Smooth muscle cell (in vitro differentiated cells): ENCODE measurements at regions not wholly inside any gene's neighbourhood (a gene's known extent, or its start where the extent isn't known, plus 50 kb on each side); places are given as distances from the start of the nearest gene placed in this dataset.

Source experiments
- DNase-seq: peaks from one replicate; lab custom pipeline; 2025; ENCODE audit not compliant: unreplicated experiment; lab: John Stamatoyannopoulos, UW
- H2AFZ ChIP-seq: fragments of 200-600 bp; sonication (generic); 2 replicates; pipeline ENCODE4 v1.6.0; 2016; ENCODE audit warnings: antibody characterized with exemption, low read depth, mild to moderate bottlenecking
- H3F3A ChIP-seq: fragments of 200-600 bp; sonication (generic); 2 replicates; pipeline ENCODE4 v1.6.0; 2017; ENCODE audit warnings: antibody characterized with exemption, low read depth
- H3K27ac ChIP-seq: fragments of 200-600 bp; sonication (generic); 2 replicates; pipeline ENCODE4 v1.5.1; 2016; ENCODE audit warnings: low read depth, mild to moderate bottlenecking
- H3K27me3 ChIP-seq: fragments of 200-600 bp; sonication (generic); 2 replicates; pipeline ENCODE4 v1.6.1; 2016; ENCODE audit warnings: low read depth, mild to moderate bottlenecking
- H3K36me3 ChIP-seq: fragments of 200-600 bp; sonication (generic); 2 replicates; pipeline ENCODE4 v1.5.1; 2016; ENCODE audit warnings: low read depth
- H3K4me1 ChIP-seq: fragments of 200-600 bp; sonication (generic); 2 replicates; pipeline ENCODE4 v1.5.1; 2016; ENCODE audit warnings: low read depth
- H3K4me2 ChIP-seq: fragments of 200-600 bp; sonication (generic); 2 replicates; pipeline ENCODE4 v1.6.0; 2016; ENCODE audit warnings: mild to moderate bottlenecking
- H3K4me3 ChIP-seq: fragments of 200-600 bp; sonication (generic); 2 replicates; pipeline ENCODE4 v1.5.1; 2016; ENCODE audit warnings: mild to moderate bottlenecking
- H3K79me2 ChIP-seq: fragments of 200-600 bp; sonication (generic); 2 replicates; pipeline ENCODE4 v1.6.0; 2016; ENCODE audit warnings: low read depth, mild to moderate bottlenecking
- H3K9ac ChIP-seq: fragments of 200-600 bp; sonication (generic); 2 replicates; pipeline ENCODE4 v1.6.0; 2016; ENCODE audit warnings: low read depth
- H3K9me3 ChIP-seq: fragments of 200-600 bp; sonication (generic); replicated peaks from 2 replicates; pipeline ENCODE4 v1.5.1; 2016; ENCODE audit warnings: low read depth
- H4K20me1 ChIP-seq: fragments of 200-600 bp; sonication (generic); 2 replicates; pipeline ENCODE4 v1.6.0; 2016; ENCODE audit warnings: low read depth
- WGBS: methylation state at CpG from one replicate; pipeline ENCODE4 v1.1.7; 2016; ENCODE audit warnings: low lambda C conversion rate; 5-methylcytosine and 5-hydroxymethylcytosine counted together
- TF ChIP-seq, protein P1 (sequence below): fragments of 200-600 bp; sonication (generic); IDR thresholded peaks from 2 replicates; pipeline ENCODE4 v1.5.1; 2017; ENCODE audit warnings: borderline replicate concordance, mild to moderate bottlenecking, antibody characterized with exemption; ENCODE audit not compliant: insufficient read depth, poor library complexity, severe bottlenecking

DNA sequence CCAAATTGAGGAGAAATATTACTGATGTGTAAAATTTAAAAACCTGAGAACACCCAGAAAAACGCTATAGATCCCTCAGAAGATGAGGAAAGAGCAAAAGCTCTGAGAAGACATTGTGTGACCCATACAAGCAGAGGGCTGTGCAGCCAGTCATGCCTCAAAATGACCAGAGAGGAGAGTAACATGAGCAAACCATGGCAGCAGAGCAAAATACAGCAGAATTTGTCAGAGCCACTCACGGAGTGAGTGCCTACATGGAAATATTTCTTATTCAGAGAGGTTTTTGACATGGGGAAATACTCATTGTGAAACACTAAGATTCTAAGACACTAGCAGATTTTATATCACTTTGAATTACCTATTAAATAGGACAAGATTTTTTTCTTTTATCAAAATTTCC, 96.8 kb upstream of the DNAJC10 start:
- TF ChIP-seq, protein P1, sequence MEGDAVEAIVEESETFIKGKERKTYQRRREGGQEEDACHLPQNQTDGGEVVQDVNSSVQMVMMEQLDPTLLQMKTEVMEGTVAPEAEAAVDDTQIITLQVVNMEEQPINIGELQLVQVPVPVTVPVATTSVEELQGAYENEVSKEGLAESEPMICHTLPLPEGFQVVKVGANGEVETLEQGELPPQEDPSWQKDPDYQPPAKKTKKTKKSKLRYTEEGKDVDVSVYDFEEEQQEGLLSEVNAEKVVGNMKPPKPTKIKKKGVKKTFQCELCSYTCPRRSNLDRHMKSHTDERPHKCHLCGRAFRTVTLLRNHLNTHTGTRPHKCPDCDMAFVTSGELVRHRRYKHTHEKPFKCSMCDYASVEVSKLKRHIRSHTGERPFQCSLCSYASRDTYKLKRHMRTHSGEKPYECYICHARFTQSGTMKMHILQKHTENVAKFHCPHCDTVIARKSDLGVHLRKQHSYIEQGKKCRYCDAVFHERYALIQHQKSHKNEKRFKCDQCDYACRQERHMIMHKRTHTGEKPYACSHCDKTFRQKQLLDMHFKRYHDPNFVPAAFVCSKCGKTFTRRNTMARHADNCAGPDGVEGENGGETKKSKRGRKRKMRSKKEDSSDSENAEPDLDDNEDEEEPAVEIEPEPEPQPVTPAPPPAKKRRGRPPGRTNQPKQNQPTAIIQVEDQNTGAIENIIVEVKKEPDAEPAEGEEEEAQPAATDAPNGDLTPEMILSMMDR, result no peak
- H3K4me2 ChIP-seq, result peak overlapping the region; percentile 60
- H3F3A ChIP-seq, result no peaks in the 10 kb centered on the region
- no peak for DNase-seq
- peak overlapping the region; percentile 37 for H3K27ac ChIP-seq
- H3K79me2 ChIP-seq, result no peaks in the 10 kb centered on the region
- no peak overlapping the region for H3K4me3 ChIP-seq
- no peaks in the 10 kb centered on the region for H3K36me3 ChIP-seq
- no peaks in the 10 kb centered on the region for H3K9me3 ChIP-seq
- H2AFZ ChIP-seq, result no peak overlapping the region
- no peaks in the 10 kb centered on the region for H3K27me3 ChIP-seq
- H4K20me1 ChIP-seq, result no peaks in the 10 kb centered on the region
- peaks cover 5% of the 10 kb centered on the region for H3K4me1 ChIP-seq
- WGBS, result 82% methylated on average over 2 of the region's 2 CpGs
- H3K9ac ChIP-seq, result no peak overlapping the region

DNA sequence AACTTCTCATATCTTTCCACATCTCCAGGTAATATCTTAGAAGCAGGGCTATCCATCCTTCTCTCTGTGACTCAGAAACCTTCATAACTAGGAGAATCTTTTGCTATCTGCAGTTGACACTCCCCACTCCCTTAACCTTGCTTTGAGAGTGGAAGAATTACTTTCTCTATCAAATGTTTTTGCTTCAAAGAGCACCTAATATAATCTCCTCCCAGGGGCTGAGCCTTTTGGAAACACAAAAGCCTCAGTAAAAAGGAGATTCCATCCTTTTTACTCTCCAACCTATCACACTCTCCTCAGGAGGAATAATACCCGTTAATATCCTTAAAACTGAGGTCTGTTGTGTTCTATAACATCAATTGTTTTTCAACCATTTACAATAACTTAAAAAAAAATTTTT, 94.9 kb upstream of the DNAJC10 start:
- 62% methylated on average over 1 of the region's 1 CpG for WGBS
- no peaks in the 10 kb centered on the region for H4K20me1 ChIP-seq
- no peak overlapping the region for H3K9ac ChIP-seq
- no peak overlapping the region for H2AFZ ChIP-seq
- no peaks in the 10 kb centered on the region for H3K79me2 ChIP-seq
- H3K9me3 ChIP-seq, result no peaks in the 10 kb centered on the region
- TF ChIP-seq, protein P1, result no peak
- no peak overlapping the region for H3K4me3 ChIP-seq
- H3K27ac ChIP-seq, result no peak overlapping the region
- no peaks in the 10 kb centered on the region for H3K36me3 ChIP-seq
- no peak overlapping the region for H3K4me2 ChIP-seq
- DNase-seq, result no peak
- no peaks in the 10 kb centered on the region for H3K27me3 ChIP-seq
- no peaks in the 10 kb centered on the region for H3F3A ChIP-seq
- peaks cover 5% of the 10 kb centered on the region for H3K4me1 ChIP-seq

- H3K4me3 ChIP-seq, result no peak overlapping the region
- no peak overlapping the region for H3K9ac ChIP-seq
- H3F3A ChIP-seq, result no peaks in the 10 kb centered on the region
- no peak overlapping the region for H3K27ac ChIP-seq
- TF ChIP-seq, protein P1, result no peak
- no peaks in the 10 kb centered on the region for H4K20me1 ChIP-seq
- no peaks in the 10 kb centered on the region for H3K36me3 ChIP-seq
- DNase-seq, result no peak
- peaks cover 5% of the 10 kb centered on the region for H3K4me1 ChIP-seq
- no peaks in the 10 kb centered on the region for H3K9me3 ChIP-seq
- no peak overlapping the region for H2AFZ ChIP-seq
- H3K27me3 ChIP-seq, result no peaks in the 10 kb centered on the region
- no peak overlapping the region for H3K4me2 ChIP-seq
- no peaks in the 10 kb centered on the region for H3K79me2 ChIP-seq
These were observed 94.2 kb upstream of the DNAJC10 start for GRCh38 chr2:182621810-182622209.

DNA sequence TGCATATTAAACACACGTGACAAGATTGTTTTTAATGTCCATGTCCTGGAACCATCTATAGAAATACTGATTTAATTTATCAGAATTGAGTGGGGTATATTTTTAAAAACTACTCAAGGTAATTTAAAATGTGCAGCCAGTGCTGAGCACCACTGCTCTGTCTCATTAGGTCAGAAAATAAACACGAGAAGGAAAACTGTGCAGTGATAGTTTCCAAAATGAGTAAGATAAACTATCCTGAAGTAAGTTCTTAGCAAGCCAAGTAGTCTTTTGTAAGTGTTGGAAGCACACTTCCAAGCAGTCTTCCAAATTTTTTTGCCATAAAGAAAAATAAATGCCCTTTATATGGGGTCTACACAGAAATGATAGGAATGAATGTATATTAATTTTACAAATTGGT, 93.8 kb upstream of the DNAJC10 start:
- Histone ChIP-seq H3F3A (no peaks in the 10 kb centered on the region), H3K9ac (no peak overlapping the region), H3K4me2 (no peak overlapping the region), H3K36me3 (no peaks in the 10 kb centered on the region), H3K9me3 (no peaks in the 10 kb centered on the region), H3K27me3 (no peaks in the 10 kb centered on the region), H3K79me2 (no peaks in the 10 kb centered on the region), H3K27ac (no peak overlapping the region), H4K20me1 (no peaks in the 10 kb centered on the region), H2AFZ (no peak overlapping the region), H3K4me3 (no peak overlapping the region), H3K4me1 (peaks cover 5% of the 10 kb centered on the region)
- no peak for DNase-seq
- 76% methylated on average over 2 of the region's 2 CpGs for WGBS
- TF ChIP-seq, protein P1, result no peak
